ENCODE measurements at regions not wholly inside any gene's neighbourhood (a gene's known extent, or its start where the extent isn't known, plus 50 kb on each side); places are given as distances from the start of the nearest gene placed in this dataset.

GRCh38 chr14:62322216-62322615, 560.0 kb downstream of the SNAPC1 start:
- ATAC-seq (ENCODE audit: low read depth): no peak
- no peak overlapping the region for H3K4me3 ChIP-seq (ENCODE audit: insufficient read depth, low read depth, low read length)
- no peak overlapping the region for H3K23ac ChIP-seq (ENCODE audit: low read depth, low read length)
- H3K79me1 ChIP-seq (ENCODE audit: low read depth in 1 of 2, low read length in 2 of 2): no peaks in the 10 kb centered on the region
- no peak overlapping the region for H2BK15ac ChIP-seq (ENCODE audit: low read depth, low read length)
- H2BK120ac ChIP-seq (ENCODE audit: low read depth, low read length): no peak overlapping the region
- H4K91ac ChIP-seq (ENCODE audit: insufficient read depth, low read depth, low read length): no peak overlapping the region
- H3K9me3 ChIP-seq (ENCODE audit: control insufficient read depth, insufficient read depth, low read length): no peaks in the 10 kb centered on the region
- no peak overlapping the region for H3K56ac ChIP-seq (ENCODE audit: extremely low read depth, insufficient read depth, low read length)
- intact Hi-C loops (cut with micrococcal nuclease) (no loop called here), dilution Hi-C loops (cut with HindIII; ENCODE audit: low sequenced_read_pairs, unreplicated experiment) (no loop called here), in situ Hi-C loops (cut with MboI; ENCODE audit: low sequenced_read_pairs) (no loop called here)
- no peak overlapping the region for H2BK20ac ChIP-seq (ENCODE audit: low read depth, low read length)
- CTCF ChIA-PET: no interaction called here
- no peak overlapping the region for H3K9ac ChIP-seq (ENCODE audit: low read depth, low read length)
- no peaks in the 10 kb centered on the region for H4K20me1 ChIP-seq (ENCODE audit: insufficient read depth, low read length)
- H3K4me2 ChIP-seq (ENCODE audit: low read depth, low read length): no peak overlapping the region
- H3K4ac ChIP-seq (ENCODE audit: low read depth, low read length): no peak overlapping the region
- H3K27me3 ChIP-seq (ENCODE audit: control insufficient read depth, insufficient read depth, low read length): no peaks in the 10 kb centered on the region
- POLR2A ChIA-PET (ENCODE audit: unreplicated experiment): no interaction called here
- DNase-seq: no peak
- H3K27ac ChIP-seq (ENCODE audit: insufficient read depth, low read length): no peak overlapping the region
- no peak overlapping the region for H2AFZ ChIP-seq (replicated peaks; ENCODE audit: low read length, poor library complexity)
- no peak overlapping the region for H2AK9ac ChIP-seq (replicated peaks; ENCODE audit: low read depth, low read length, poor library complexity)
- H3K18ac ChIP-seq (ENCODE audit: low read depth, low read length): no peak overlapping the region
- H3K14ac ChIP-seq (replicated peaks; ENCODE audit: low read depth, low read length): no peak overlapping the region
- H2BK5ac ChIP-seq (ENCODE audit: low read depth, low read length, poor library complexity, severe bottlenecking): no peak overlapping the region
- no peak overlapping the region for H4K8ac ChIP-seq (ENCODE audit: low read depth in 2 of 2, low read length in 2 of 2)
- no peak overlapping the region for H4K5ac ChIP-seq (ENCODE audit: low read depth, low read length)
- H3K36me3 ChIP-seq (ENCODE audit: control insufficient read depth, insufficient read depth, low read length): no peaks in the 10 kb centered on the region
- no peak overlapping the region for H2AK5ac ChIP-seq (ENCODE audit: low read depth, low read length)
- no TSS peak for BruUV-seq (replicated peaks)
- H3K9me1 ChIP-seq (ENCODE audit: insufficient read depth, low read length): no peaks in the 10 kb centered on the region
- no peaks in the 10 kb centered on the region for H3K4me1 ChIP-seq (ENCODE audit: control insufficient read depth, insufficient read depth, low read length)
- 100% methylated on average over 1 of the region's 6 CpGs; no CpG with 5 or more reads in 1 of the 2 experiments for WGBS, 2 experiments (ENCODE audit: extremely low coverage in 2 of 2, insufficient read length in 1 of 2)
- TF ChIP-seq RAD21 (IDR thresholded peaks at IDR 0.05; ENCODE audit: low read length) (no peak), POLR2A (IDR thresholded peaks at IDR 0.05; ENCODE audit: low read depth, low read length) (no peak), ELK1 (IDR thresholded peaks at IDR 0.05; ENCODE audit: borderline replicate concordance, low read depth, low read length) (no peak), CTCF (conservative IDR thresholded peaks at IDR 0.05; ENCODE audit: low read depth, low read length) (no peak), USF2 (IDR thresholded peaks at IDR 0.05; ENCODE audit: low read depth, low read length) (no peak), MAZ (IDR thresholded peaks at IDR 0.05; ENCODE audit: borderline replicate concordance, low read depth, low read length) (no peak), RCOR1 (IDR thresholded peaks at IDR 0.05; ENCODE audit: insufficient replicate concordance, low read length) (no peak), CEBPB (IDR thresholded peaks at IDR 0.05; ENCODE audit: low read depth, low read length) (no peak), CHD1 (IDR thresholded peaks at IDR 0.05; ENCODE audit: low read depth, low read length) (no peak), MXI1 (IDR thresholded peaks at IDR 0.05; ENCODE audit: borderline replicate concordance, low read depth, low read length) (no peak), NFE2L2 (IDR thresholded peaks at IDR 0.05; ENCODE audit: low read depth, low read length) (no peak), BHLHE40 (IDR thresholded peaks at IDR 0.05; ENCODE audit: low read depth, low read length) (no peak), SMC3 (IDR thresholded peaks at IDR 0.05; ENCODE audit: low read depth, low read length) (no peak), FOS (IDR thresholded peaks at IDR 0.05; ENCODE audit: low read depth, low read length) (no peak), MAFK (IDR thresholded peaks at IDR 0.05; ENCODE audit: low read depth, low read length) (no peak), RFX5 (IDR thresholded peaks at IDR 0.05; ENCODE audit: low read depth, low read length) (no peak)

Measured in IMR-90 (cell line).